Spleen (tissue), 7 donors: ENCODE measurements at regions not wholly inside any gene's neighbourhood (a gene's known extent, or its start where the extent isn't known, plus 50 kb on each side); places are given as distances from the start of the nearest gene placed in this dataset.

Experiments used
- POLR2A ChIP-seq, 3 donors: fragments of 450-650 bp; IDR thresholded peaks; one replicate each; pipeline ENCODE4 v1.5.1; 2017; ENCODE audit warnings: antibody characterized with exemption in 3 of 3, mild to moderate bottlenecking in 1 of 3
- POLR2AphosphoS5 ChIP-seq, 3 donors: sonication (generic); formaldehyde crosslinking; IDR thresholded peaks; one replicate each; pipeline ENCODE4 v1.5.1; 2017; ENCODE audit warnings: antibody characterized with exemption in 3 of 3
- TF ChIP-seq, protein P1 (sequence below), 11 experiments: fragments of 200-600 bp in 7 of 11; fragments of 450-650 bp in 4 of 11; sonication (generic) in 4 of 11; IDR thresholded peaks in 8 of 11; conservative IDR thresholded peaks in 3 of 11; 1 replicate in 7 of 11; 2 replicates in 4 of 11; pipeline versions ENCODE4 v1.4.0 to v1.8.0; 2016 to 2021; ENCODE audit warnings: antibody characterized with exemption in 11 of 11, inconsistent platforms in 4 of 11, mild to moderate bottlenecking in 1 of 11
- donor health status: DM: no; HTN: no; CAD: no; lungs with moderate emphysema.
- donor health status: DM: no; HTN: no; CAD: no.
- donor health status: DM: no; HTN: no; CAD: no.

- TF ChIP-seq POLR2A (IDR thresholded peaks at IDR 0.05) = no peak
- TF ChIP-seq, protein P1, sequence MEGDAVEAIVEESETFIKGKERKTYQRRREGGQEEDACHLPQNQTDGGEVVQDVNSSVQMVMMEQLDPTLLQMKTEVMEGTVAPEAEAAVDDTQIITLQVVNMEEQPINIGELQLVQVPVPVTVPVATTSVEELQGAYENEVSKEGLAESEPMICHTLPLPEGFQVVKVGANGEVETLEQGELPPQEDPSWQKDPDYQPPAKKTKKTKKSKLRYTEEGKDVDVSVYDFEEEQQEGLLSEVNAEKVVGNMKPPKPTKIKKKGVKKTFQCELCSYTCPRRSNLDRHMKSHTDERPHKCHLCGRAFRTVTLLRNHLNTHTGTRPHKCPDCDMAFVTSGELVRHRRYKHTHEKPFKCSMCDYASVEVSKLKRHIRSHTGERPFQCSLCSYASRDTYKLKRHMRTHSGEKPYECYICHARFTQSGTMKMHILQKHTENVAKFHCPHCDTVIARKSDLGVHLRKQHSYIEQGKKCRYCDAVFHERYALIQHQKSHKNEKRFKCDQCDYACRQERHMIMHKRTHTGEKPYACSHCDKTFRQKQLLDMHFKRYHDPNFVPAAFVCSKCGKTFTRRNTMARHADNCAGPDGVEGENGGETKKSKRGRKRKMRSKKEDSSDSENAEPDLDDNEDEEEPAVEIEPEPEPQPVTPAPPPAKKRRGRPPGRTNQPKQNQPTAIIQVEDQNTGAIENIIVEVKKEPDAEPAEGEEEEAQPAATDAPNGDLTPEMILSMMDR (IDR thresholded peaks at IDR 0.05 in 8 of 11, conservative IDR thresholded peaks at IDR 0.05 in 3 of 11) = no peak
- no peak for TF ChIP-seq POLR2AphosphoS5 (IDR thresholded peaks at IDR 0.05)
These were observed 62.1 kb upstream of the DOCK10 start for GRCh38 chr2:225104321-225104720.
